ENCODE measurements at regions not wholly inside any gene's neighbourhood (a gene's known extent, or its start where the extent isn't known, plus 50 kb on each side); places are given as distances from the start of the nearest gene placed in this dataset.
"Not testable (repeated sequence)": the region's sequence is repeated elsewhere in the genome, so short reads cannot be mapped to it uniquely, and the experiment has no call there.

GRCh38 chr12:46629331-46630229 lies 196.2 kb downstream of the SLC38A4 start:
- Mint-ChIP-seq H3K9me3 (ENCODE audit: unreplicated experiment) (no peaks in the 10 kb centered on the region), H3K27ac (ENCODE audit: low read depth, unreplicated experiment) (no peak overlapping the region), H3K36me3 (ENCODE audit: insufficient read depth, unreplicated experiment) (no peaks in the 10 kb centered on the region), H3K27me3 (ENCODE audit: insufficient read depth, unreplicated experiment) (no peaks in the 10 kb centered on the region), H3K4me1 (ENCODE audit: insufficient read depth, unreplicated experiment) (peaks cover 10% of the 10 kb centered on the region), H3K4me3 (ENCODE audit: unreplicated experiment) (no peak overlapping the region)
- BruUV-seq (replicated peaks) = no TSS peak
- DNase-seq (ENCODE audit: unreplicated experiment) = no peak
- ChIA-PET POLR2A (no interaction called here), CTCF (no interaction called here)
- no peak for TF ChIP-seq CTCF (IDR thresholded peaks at IDR 0.05; ENCODE audit: unreplicated experiment)
- intact Hi-C loops (cut with micrococcal nuclease) = no loop called here

GRCh38 chr12:46628176-46628575 lies 197.6 kb downstream of the SLC38A4 start:
- intact Hi-C loops (cut with micrococcal nuclease) = no loop called here
- no TSS peak for BruUV-seq (replicated peaks)
- no peak for DNase-seq (ENCODE audit: unreplicated experiment)
- Mint-ChIP-seq H3K27me3 (ENCODE audit: insufficient read depth, unreplicated experiment) (no peaks in the 10 kb centered on the region), H3K9me3 (ENCODE audit: unreplicated experiment) (no peaks in the 10 kb centered on the region), H3K27ac (ENCODE audit: low read depth, unreplicated experiment) (no peak overlapping the region), H3K4me3 (ENCODE audit: unreplicated experiment) (no peak overlapping the region), H3K4me1 (ENCODE audit: insufficient read depth, unreplicated experiment) (peaks cover 10% of the 10 kb centered on the region), H3K36me3 (ENCODE audit: insufficient read depth, unreplicated experiment) (no peaks in the 10 kb centered on the region)
- ChIA-PET CTCF (no interaction called here), POLR2A (no interaction called here)
- TF ChIP-seq CTCF (IDR thresholded peaks at IDR 0.05; ENCODE audit: unreplicated experiment) = no peak

GRCh38 chr12:46627686-46628085 lies 198.1 kb downstream of the SLC38A4 start:
- no peaks in the 10 kb centered on the region for H3K9me3 Mint-ChIP-seq (ENCODE audit: unreplicated experiment)
- H3K4me1 Mint-ChIP-seq (ENCODE audit: insufficient read depth, unreplicated experiment) = peaks cover 10% of the 10 kb centered on the region
- H3K27me3 Mint-ChIP-seq (ENCODE audit: insufficient read depth, unreplicated experiment) = no peaks in the 10 kb centered on the region
- H3K36me3 Mint-ChIP-seq (ENCODE audit: insufficient read depth, unreplicated experiment) = no peaks in the 10 kb centered on the region
- no peak overlapping the region for H3K4me3 Mint-ChIP-seq (ENCODE audit: unreplicated experiment)
- POLR2A ChIA-PET = interaction anchor here (0.9 kb wide), 1 partner anchor 15 kb away, joined by 4 read pairs; no protein-coding TSS in a partner anchor
- no peak for DNase-seq (ENCODE audit: unreplicated experiment)
- BruUV-seq (replicated peaks) = no TSS peak
- no peak overlapping the region for H3K27ac Mint-ChIP-seq (ENCODE audit: low read depth, unreplicated experiment)
- CTCF ChIA-PET = no interaction called here
- no peak for TF ChIP-seq CTCF (IDR thresholded peaks at IDR 0.05; ENCODE audit: unreplicated experiment)
- intact Hi-C loops (cut with micrococcal nuclease) = no loop called here

GRCh38 chr12:46619474-46619873 lies 206.3 kb downstream of the SLC38A4 start:
- POLR2A ChIA-PET = not testable (repeated sequence)

GRCh38 chr12:46617737-46618136 lies 208.1 kb downstream of the SLC38A4 start:
- H3K27ac Mint-ChIP-seq (ENCODE audit: low read depth, unreplicated experiment); H3K4me3 Mint-ChIP-seq (ENCODE audit: unreplicated experiment); CTCF ChIA-PET; BruUV-seq (replicated peaks); intact Hi-C loops (cut with micrococcal nuclease); POLR2A ChIA-PET; H3K36me3 Mint-ChIP-seq (ENCODE audit: insufficient read depth, unreplicated experiment); H3K27me3 Mint-ChIP-seq (ENCODE audit: insufficient read depth, unreplicated experiment); DNase-seq (ENCODE audit: unreplicated experiment); H3K4me1 Mint-ChIP-seq (ENCODE audit: insufficient read depth, unreplicated experiment): not testable (repeated sequence)
- H3K9me3 Mint-ChIP-seq (ENCODE audit: unreplicated experiment) = peaks cover 21% of the 10 kb centered on the region

More at GRCh38 chr12:46619474-46619873, 206.3 kb downstream of the SLC38A4 start:
- DNase-seq (ENCODE audit: unreplicated experiment); intact Hi-C loops (cut with micrococcal nuclease); H3K27me3 Mint-ChIP-seq (ENCODE audit: insufficient read depth, unreplicated experiment); BruUV-seq (replicated peaks); H3K27ac Mint-ChIP-seq (ENCODE audit: low read depth, unreplicated experiment); CTCF ChIA-PET; H3K4me1 Mint-ChIP-seq (ENCODE audit: insufficient read depth, unreplicated experiment); H3K4me3 Mint-ChIP-seq (ENCODE audit: unreplicated experiment); H3K36me3 Mint-ChIP-seq (ENCODE audit: insufficient read depth, unreplicated experiment): not testable (repeated sequence)
- H3K9me3 Mint-ChIP-seq (ENCODE audit: unreplicated experiment) = peaks cover 21% of the 10 kb centered on the region
